Mesendoderm (in vitro differentiated cells): ENCODE measurements at regions not wholly inside any gene's neighbourhood (a gene's known extent, or its start where the extent isn't known, plus 50 kb on each side); places are given as distances from the start of the nearest gene placed in this dataset.

ENCODE experiments used
- DNase-seq: peaks from one replicate; pipeline ENCODE4 v3.0.0; 2013
- H2AK5ac ChIP-seq: 2 replicates; pipeline ENCODE4 v1.6.1; 2013; ENCODE audit warnings: low read length, inconsistent platforms
- H2BK120ac ChIP-seq: 2 replicates; pipeline ENCODE4 v1.6.1; 2013; ENCODE audit warnings: low read depth, mild to moderate bottlenecking, low read length, moderate library complexity, mixed read lengths
- H2BK15ac ChIP-seq: replicated peaks from 2 replicates; pipeline ENCODE4 v1.6.1; 2013; ENCODE audit warnings: low read depth, mild to moderate bottlenecking, moderate library complexity
- H2BK5ac ChIP-seq: 2 replicates; pipeline ENCODE4 v1.6.1; 2013; ENCODE audit warnings: low read length, inconsistent platforms
- H3K18ac ChIP-seq: 2 replicates; pipeline ENCODE4 v1.6.1; 2013; ENCODE audit warnings: mild to moderate bottlenecking, low read length, mixed read lengths
- H3K23ac ChIP-seq: one replicate; pipeline ENCODE4 v1.6.1; 2013; ENCODE audit warnings: low read length
- H3K27ac ChIP-seq: 2 replicates; pipeline ENCODE4 v1.5.1; 2013; ENCODE audit warnings: low read depth, mild to moderate bottlenecking, inconsistent platforms, low read length, moderate library complexity
- H3K27me3 ChIP-seq: 2 replicates; pipeline ENCODE4 v1.6.1; 2013; ENCODE audit warnings: low read length, control low read depth, mild to moderate bottlenecking, inconsistent platforms; ENCODE audit not compliant: insufficient read depth, poor library complexity
- H3K36me3 ChIP-seq: 2 replicates; pipeline ENCODE4 v1.6.1; 2013; ENCODE audit warnings: low read length, inconsistent platforms; ENCODE audit not compliant: control insufficient read depth, insufficient read depth
- H3K4ac ChIP-seq: one replicate; pipeline ENCODE4 v1.6.1; 2013; ENCODE audit warnings: low read depth, mild to moderate bottlenecking, low read length, moderate library complexity
- H3K4me1 ChIP-seq: 2 replicates; pipeline ENCODE4 v1.6.1; 2013; ENCODE audit warnings: low read depth, low read length, inconsistent platforms; ENCODE audit not compliant: control insufficient read depth
- H3K4me2 ChIP-seq: 2 replicates; pipeline ENCODE4 v1.6.1; 2013; ENCODE audit warnings: low read length
- H3K4me3 ChIP-seq: 2 replicates; pipeline ENCODE4 v1.5.1; 2013; ENCODE audit warnings: mild to moderate bottlenecking, low read length
- H3K56ac ChIP-seq: one replicate; pipeline ENCODE4 v1.6.1; 2013; ENCODE audit warnings: low read length
- H3K79me1 ChIP-seq: 2 replicates; pipeline ENCODE4 v1.6.1; 2013; ENCODE audit warnings: low read length, inconsistent platforms
- H3K79me2 ChIP-seq: 2 replicates; pipeline ENCODE4 v1.6.1; 2013; ENCODE audit warnings: mild to moderate bottlenecking, low read length; ENCODE audit not compliant: control insufficient read depth, insufficient read depth
- H3K9ac ChIP-seq: 2 replicates; pipeline ENCODE4 v1.6.1; 2013; ENCODE audit warnings: low read length, inconsistent platforms
- H4K5ac ChIP-seq: one replicate; pipeline ENCODE4 v1.6.1; 2013; ENCODE audit warnings: low read length
- H4K8ac ChIP-seq: one replicate; pipeline ENCODE4 v1.6.1; 2013; ENCODE audit warnings: low read depth, mild to moderate bottlenecking, control low read depth, low read length, moderate library complexity
- WGBS: extraction: QIAGEN DNeasy Blood & Tissue Kit; methylation state at CpG from one replicate; pipeline ENCODE4 v1.1.7; 2013; ENCODE audit warnings: low lambda C conversion rate, missing lambda C conversion rate; ENCODE audit not compliant: insufficient coverage; ENCODE audit errors: extremely low coverage; 5-methylcytosine and 5-hydroxymethylcytosine counted together

GRCh38 chr6:80438772-80439171 is 332.3 kb downstream of the BCKDHB start:
- peak; percentile 73 for DNase-seq

GRCh38 chr6:80437801-80438200 is 331.3 kb downstream of the BCKDHB start:
- H3K4me3 ChIP-seq = no peak overlapping the region
- no peaks in the 10 kb centered on the region for H3K27me3 ChIP-seq
- H3K36me3 ChIP-seq = no peaks in the 10 kb centered on the region
- no peak overlapping the region for H3K56ac ChIP-seq
- DNase-seq = no peak
- WGBS = no CpG with 5 or more reads among the region's 5 CpGs
- no peaks in the 10 kb centered on the region for H3K79me1 ChIP-seq
- H3K79me2 ChIP-seq = no peaks in the 10 kb centered on the region
- no peak overlapping the region for H2AK5ac ChIP-seq
- H3K9ac ChIP-seq = no peak overlapping the region
- no peak overlapping the region for H3K4ac ChIP-seq
- no peak overlapping the region for H2BK120ac ChIP-seq
- H3K23ac ChIP-seq = no peak overlapping the region
- H3K4me1 ChIP-seq = no peaks in the 10 kb centered on the region
- no peak overlapping the region for H4K8ac ChIP-seq
- H3K18ac ChIP-seq = no peak overlapping the region
- no peak overlapping the region for H3K27ac ChIP-seq
- no peak overlapping the region for H4K5ac ChIP-seq
- H3K4me2 ChIP-seq = no peak overlapping the region
- no peak overlapping the region for H2BK15ac ChIP-seq
- no peak overlapping the region for H2BK5ac ChIP-seq

More at GRCh38 chr6:80438772-80439171, 332.3 kb downstream of the BCKDHB start:
- H3K4me1 ChIP-seq = no peaks in the 10 kb centered on the region
- no peak overlapping the region for H3K27ac ChIP-seq
- H3K9ac ChIP-seq = no peak overlapping the region
- no peak overlapping the region for H2BK5ac ChIP-seq
- no peak overlapping the region for H2AK5ac ChIP-seq
- H3K18ac ChIP-seq = no peak overlapping the region
- no peak overlapping the region for H4K5ac ChIP-seq
- no peaks in the 10 kb centered on the region for H3K79me2 ChIP-seq
- H2BK15ac ChIP-seq = no peak overlapping the region
- H4K8ac ChIP-seq = no peak overlapping the region
- H3K27me3 ChIP-seq = no peaks in the 10 kb centered on the region
- no CpG with 5 or more reads among the region's 2 CpGs for WGBS
- no peak overlapping the region for H3K4me2 ChIP-seq
- no peak overlapping the region for H3K4me3 ChIP-seq
- H3K79me1 ChIP-seq = no peaks in the 10 kb centered on the region
- H3K4ac ChIP-seq = no peak overlapping the region
- no peak overlapping the region for H2BK120ac ChIP-seq
- no peak overlapping the region for H3K23ac ChIP-seq
- H3K36me3 ChIP-seq = no peaks in the 10 kb centered on the region
- no peak overlapping the region for H3K56ac ChIP-seq

GRCh38 chr6:80437221-80437620 is 330.8 kb downstream of the BCKDHB start:
- Histone ChIP-seq H3K18ac (no peak overlapping the region), H3K36me3 (no peaks in the 10 kb centered on the region), H3K27ac (no peak overlapping the region), H3K4me1 (no peaks in the 10 kb centered on the region), H3K4ac (no peak overlapping the region), H3K27me3 (no peaks in the 10 kb centered on the region), H2BK15ac (no peak overlapping the region), H2AK5ac (no peak overlapping the region), H3K79me1 (no peaks in the 10 kb centered on the region), H3K56ac (no peak overlapping the region), H3K79me2 (no peaks in the 10 kb centered on the region), H3K23ac (no peak overlapping the region), H4K8ac (no peak overlapping the region), H4K5ac (no peak overlapping the region), H3K9ac (no peak overlapping the region), H2BK5ac (no peak overlapping the region), H2BK120ac (no peak overlapping the region), H3K4me3 (no peak overlapping the region), H3K4me2 (no peak overlapping the region)
- WGBS = no CpG with 5 or more reads among the region's 1 CpG
- DNase-seq = no peak

GRCh38 chr6:80436663-80437062 is 330.2 kb downstream of the BCKDHB start:
- Histone ChIP-seq H3K79me1 (no peaks in the 10 kb centered on the region), H3K18ac (no peak overlapping the region), H2AK5ac (no peak overlapping the region), H3K9ac (no peak overlapping the region), H3K4ac (no peak overlapping the region), H3K4me1 (no peaks in the 10 kb centered on the region), H2BK5ac (no peak overlapping the region), H3K4me3 (no peak overlapping the region), H2BK15ac (no peak overlapping the region), H4K8ac (no peak overlapping the region), H3K27ac (no peak overlapping the region), H3K4me2 (no peak overlapping the region), H3K36me3 (no peaks in the 10 kb centered on the region), H2BK120ac (no peak overlapping the region), H3K79me2 (no peaks in the 10 kb centered on the region), H4K5ac (no peak overlapping the region), H3K23ac (no peak overlapping the region), H3K27me3 (no peaks in the 10 kb centered on the region), H3K56ac (no peak overlapping the region)
- DNase-seq = no peak
- WGBS = no CpG with 5 or more reads among the region's 1 CpG

- no peaks in the 10 kb centered on the region for H3K4me1 ChIP-seq
- H3K79me2 ChIP-seq = no peaks in the 10 kb centered on the region
- H3K79me1 ChIP-seq = no peaks in the 10 kb centered on the region
- H2AK5ac ChIP-seq = no peak overlapping the region
- WGBS = no CpG with 5 or more reads among the region's 5 CpGs
- H3K4ac ChIP-seq = no peak overlapping the region
- no peak overlapping the region for H3K9ac ChIP-seq
- no peak overlapping the region for H2BK120ac ChIP-seq
- no peak overlapping the region for H3K27ac ChIP-seq
- no peak overlapping the region for H3K4me2 ChIP-seq
- H4K5ac ChIP-seq = no peak overlapping the region
- H3K4me3 ChIP-seq = no peak overlapping the region
- no peaks in the 10 kb centered on the region for H3K36me3 ChIP-seq
- H2BK15ac ChIP-seq = no peak overlapping the region
- H3K56ac ChIP-seq = no peak overlapping the region
- no peak overlapping the region for H3K18ac ChIP-seq
- no peaks in the 10 kb centered on the region for H3K27me3 ChIP-seq
- no peak overlapping the region for H2BK5ac ChIP-seq
- DNase-seq = no peak
- H4K8ac ChIP-seq = no peak overlapping the region
- no peak overlapping the region for H3K23ac ChIP-seq
Observed at GRCh38 chr6:80435457-80435856, 329.0 kb downstream of the BCKDHB start.

- Histone ChIP-seq H3K4me2 (no peak overlapping the region), H3K4me1 (no peaks in the 10 kb centered on the region), H3K79me2 (no peaks in the 10 kb centered on the region), H3K56ac (no peak overlapping the region), H3K4me3 (no peak overlapping the region), H3K18ac (no peak overlapping the region), H2AK5ac (no peak overlapping the region), H4K8ac (no peak overlapping the region), H3K9ac (no peak overlapping the region), H2BK5ac (no peak overlapping the region), H2BK15ac (no peak overlapping the region), H3K27ac (no peak overlapping the region), H4K5ac (no peak overlapping the region), H3K23ac (no peak overlapping the region), H3K79me1 (no peaks in the 10 kb centered on the region), H3K4ac (no peak overlapping the region), H3K36me3 (no peaks in the 10 kb centered on the region), H2BK120ac (no peak overlapping the region), H3K27me3 (no peaks in the 10 kb centered on the region)
- no CpG with 5 or more reads among the region's 4 CpGs for WGBS
- no peak for DNase-seq
Observed at GRCh38 chr6:80434691-80435350, 328.4 kb downstream of the BCKDHB start.
